Mucosa of gallbladder (tissue), 1 donor: ENCODE measurements at regions not wholly inside any gene's neighbourhood (a gene's known extent, or its start where the extent isn't known, plus 50 kb on each side); places are given as distances from the start of the nearest gene placed in this dataset.
"Not testable (repeated sequence)": the region's sequence is repeated elsewhere in the genome, so short reads cannot be mapped to it uniquely, and the experiment has no call there.

Experiments used
- DNase-seq: peaks from one replicate; pipeline ENCODE4 v3.0.0-alpha.2; 2020; ENCODE audit warnings: low spot score
- donor health status: DM: no; HTN: no; CAD: no.

- peak; percentile 6 for DNase-seq
Observed at GRCh38 chr16:29218649-29219048, 187.9 kb downstream of the NPIPB11 start.

- DNase-seq: peak; percentile 6
Observed at GRCh38 chr16:29218171-29218570, 188.3 kb downstream of the NPIPB11 start.

DNA sequence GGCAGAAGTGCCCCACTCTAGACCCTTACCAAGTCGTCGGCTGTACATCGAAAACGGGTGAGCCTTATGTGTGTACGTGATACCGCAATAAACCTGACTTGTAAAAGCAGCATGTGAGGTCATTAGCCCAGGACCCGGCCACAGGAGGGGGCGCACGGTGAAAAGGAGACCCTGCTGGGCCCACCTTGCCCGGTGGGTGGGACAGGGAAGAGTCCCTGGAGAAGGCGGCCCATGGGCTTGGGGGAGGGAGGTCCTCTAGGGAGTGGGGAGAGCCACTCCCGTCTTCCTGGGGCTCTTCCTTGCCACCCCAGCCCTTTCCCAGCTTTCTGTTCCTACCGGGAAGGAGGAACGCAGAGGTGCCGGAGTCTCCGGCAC, 188.8 kb downstream of the NPIPB11 start:
- DNase-seq: peak; percentile 2

DNA sequence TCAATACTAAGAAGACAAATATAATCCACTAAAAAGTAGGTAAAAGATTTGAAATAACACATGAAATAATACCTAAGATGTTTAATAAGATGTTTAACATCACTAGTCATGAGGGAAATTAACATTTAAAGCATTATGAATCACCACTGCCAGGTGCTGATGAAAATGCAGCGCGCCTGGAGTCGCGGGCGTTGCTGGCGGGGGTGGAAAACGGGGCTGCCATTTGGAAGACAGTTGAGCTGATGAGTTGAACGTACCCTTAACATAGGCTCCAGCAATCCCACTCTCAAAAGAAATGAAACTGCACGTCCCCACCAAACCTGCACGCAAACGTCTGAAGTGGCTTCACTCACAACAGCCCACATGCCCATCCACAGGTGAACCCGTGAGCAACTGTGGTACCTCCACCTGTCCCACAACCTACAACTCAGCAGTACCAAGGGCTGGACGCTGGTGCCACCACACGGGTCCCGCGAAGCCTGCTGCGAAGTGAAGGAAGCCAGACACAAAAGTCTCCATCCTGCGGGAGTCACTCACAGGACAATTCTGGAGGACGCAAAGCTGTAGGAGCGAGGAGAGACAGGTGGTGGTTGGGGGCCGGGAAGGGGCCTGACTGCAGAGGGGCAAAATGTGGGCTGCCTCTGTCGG, 189.3 kb downstream of the NPIPB11 start:
- not testable (repeated sequence) for DNase-seq

- not testable (repeated sequence) for DNase-seq
Observed at GRCh38 chr16:29213770-29214169, 192.7 kb downstream of the NPIPB11 start.

GRCh38 chr16:29213251-29213650, 193.3 kb downstream of the NPIPB11 start:
- not testable (repeated sequence) for DNase-seq

DNA sequence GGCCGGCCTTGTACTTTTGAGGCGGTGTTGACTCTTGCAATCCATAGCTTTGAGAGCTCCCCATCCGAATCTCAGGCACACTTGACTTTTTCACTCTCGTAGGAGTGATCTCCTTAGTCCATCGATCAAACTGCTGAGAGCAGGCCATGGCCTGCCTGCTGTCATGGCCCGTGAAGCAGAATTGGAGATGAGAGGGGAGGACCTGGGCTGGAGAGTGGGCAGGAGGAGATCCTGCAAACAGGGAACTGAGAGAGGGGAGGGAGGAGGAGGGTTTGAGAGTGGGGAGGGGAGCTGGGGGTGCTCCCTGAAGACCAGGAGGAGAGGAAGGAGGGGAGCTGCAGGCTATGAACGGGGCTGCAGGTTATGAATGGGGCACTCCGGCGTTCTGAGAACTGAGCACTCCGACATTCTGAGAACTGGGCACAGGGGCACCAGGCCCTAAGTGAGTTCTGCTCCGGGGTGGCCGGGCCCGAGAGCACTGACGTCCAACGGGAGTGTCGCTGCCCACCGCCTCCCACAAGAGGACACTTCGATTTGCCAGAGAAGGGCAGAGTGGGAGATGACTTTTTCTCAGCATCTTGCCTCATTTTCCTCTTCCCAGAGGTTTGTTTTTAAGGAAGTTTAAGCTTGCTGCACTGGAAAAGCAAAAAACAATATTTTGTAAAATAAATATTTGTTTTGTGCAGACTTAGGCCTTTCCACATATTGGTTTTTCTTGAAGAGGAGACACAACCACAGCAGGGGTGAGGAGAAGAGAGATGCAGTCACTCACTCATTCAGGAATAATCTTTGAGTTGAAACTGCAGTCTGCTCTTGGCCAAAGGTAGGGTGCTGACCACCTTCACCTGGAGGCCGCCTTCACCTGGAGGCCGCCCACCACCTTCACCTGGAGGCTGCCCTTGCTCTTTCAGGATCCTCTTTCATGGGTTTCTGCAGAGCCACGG, 194.2 kb downstream of the NPIPB11 start:
- not testable (repeated sequence) for DNase-seq

GRCh38 chr16:29211456-29211855, 195.1 kb downstream of the NPIPB11 start:
- DNase-seq: not testable (repeated sequence)

DNA sequence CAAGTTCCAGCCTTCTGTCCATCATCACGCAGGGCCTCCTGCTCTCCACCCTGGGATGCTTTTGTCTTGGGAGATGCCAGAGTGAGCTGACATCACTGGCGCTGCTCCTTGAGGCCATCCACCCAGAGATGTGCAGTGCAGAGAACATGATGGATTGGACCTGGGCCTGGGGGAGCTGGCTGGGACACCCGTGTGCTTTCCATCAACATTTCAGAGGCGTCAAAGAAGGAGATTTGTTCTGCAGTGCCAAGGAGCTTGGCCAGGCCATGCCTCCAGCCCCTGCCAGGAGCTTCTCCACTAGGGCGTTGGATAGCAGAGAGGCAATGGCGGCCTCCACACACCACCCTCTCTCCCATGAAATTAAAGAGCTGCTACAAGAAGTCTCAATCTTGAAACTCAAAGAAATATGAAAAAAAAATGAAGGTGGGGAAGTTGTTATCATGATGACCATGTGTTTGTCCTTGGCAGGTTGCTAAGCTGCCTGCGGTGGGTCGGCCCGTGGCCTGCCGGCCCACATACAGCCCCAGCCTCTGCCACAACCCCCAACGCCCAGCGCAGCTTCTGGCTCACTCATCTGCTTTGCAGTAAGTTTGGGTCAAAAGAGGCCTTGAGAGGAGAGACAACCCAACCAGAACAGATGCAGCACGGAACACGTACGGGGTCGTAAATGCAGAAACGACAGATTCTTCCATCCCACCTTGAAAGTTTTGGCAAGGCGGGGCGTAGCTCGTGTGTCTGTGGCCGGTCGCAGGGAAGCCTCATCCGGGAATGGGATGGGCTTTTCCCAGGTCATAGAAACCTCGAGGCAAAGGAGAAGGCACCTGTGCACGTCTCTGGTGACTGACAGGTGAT, 196.0 kb downstream of the NPIPB11 start:
- not testable (repeated sequence) for DNase-seq

GRCh38 chr16:29206120-29206519, 200.4 kb downstream of the NPIPB11 start:
- not testable (repeated sequence) for DNase-seq

GRCh38 chr16:29205151-29205550, 201.4 kb downstream of the NPIPB11 start:
- not testable (repeated sequence) for DNase-seq

DNA sequence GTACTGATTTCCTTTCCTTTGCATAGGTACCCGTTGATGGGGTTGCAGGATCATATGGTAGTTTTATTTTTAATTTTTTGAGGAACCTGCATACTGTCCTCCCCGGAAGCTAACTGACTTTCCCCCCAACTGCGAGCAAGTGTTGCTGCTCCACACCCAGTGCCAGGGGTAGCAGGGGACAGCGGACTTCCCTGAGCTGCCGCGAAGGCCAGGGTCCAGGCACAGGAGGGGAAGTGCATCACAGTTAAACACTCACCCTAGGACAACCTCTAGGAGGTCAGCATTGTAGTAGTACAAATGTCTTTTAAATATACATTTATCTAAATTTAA, 201.7 kb downstream of the NPIPB11 start:
- no peak for DNase-seq

- not testable (repeated sequence) for DNase-seq
Observed at GRCh38 chr16:29203933-29204805, 202.3 kb downstream of the NPIPB11 start.

GRCh38 chr16:29203046-29203932, 203.2 kb downstream of the NPIPB11 start:
- not testable (repeated sequence) for DNase-seq

GRCh38 chr16:29202642-29203041, 203.9 kb downstream of the NPIPB11 start:
- DNase-seq: not testable (repeated sequence)

- peak; percentile 54 for DNase-seq
Observed at GRCh38 chr16:29202025-29202632, 204.4 kb downstream of the NPIPB11 start.

- not testable (repeated sequence) for DNase-seq
Observed at GRCh38 chr16:29201296-29202024, 205.1 kb downstream of the NPIPB11 start.

DNA sequence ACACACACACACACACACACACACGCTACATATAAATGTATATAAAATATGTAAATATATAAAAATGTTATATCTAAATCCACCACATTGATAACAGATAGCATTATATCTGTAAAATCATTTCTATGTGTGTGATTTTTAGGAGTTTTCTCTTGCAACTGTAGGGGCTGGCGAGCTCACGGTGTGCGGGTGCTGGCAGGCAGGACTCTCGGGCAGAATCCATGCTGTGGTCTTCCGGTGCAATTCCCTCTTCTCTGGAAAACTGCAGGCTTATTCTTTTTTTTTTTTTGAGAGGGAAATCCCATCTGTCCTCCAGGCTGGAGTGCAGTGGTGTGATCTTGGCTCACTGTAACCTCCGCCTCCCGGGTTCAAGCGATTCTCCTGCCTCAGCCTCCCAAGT, 205.8 kb downstream of the NPIPB11 start:
- DNase-seq: not testable (repeated sequence)

GRCh38 chr16:29200135-29200601, 206.3 kb downstream of the NPIPB11 start:
- DNase-seq: not testable (repeated sequence)
